Fibroblast of gingiva (primary cell): ENCODE measurements at regions not wholly inside any gene's neighbourhood (a gene's known extent, or its start where the extent isn't known, plus 50 kb on each side); places are given as distances from the start of the nearest gene placed in this dataset.
"Not testable (repeated sequence)": the region's sequence is repeated elsewhere in the genome, so short reads cannot be mapped to it uniquely, and the experiment has no call there.

Experiments
- DNase-seq: peaks from one replicate; pipeline ENCODE4 v3.0.0-alpha.2; 2011; ENCODE audit warnings: low read depth

DNA sequence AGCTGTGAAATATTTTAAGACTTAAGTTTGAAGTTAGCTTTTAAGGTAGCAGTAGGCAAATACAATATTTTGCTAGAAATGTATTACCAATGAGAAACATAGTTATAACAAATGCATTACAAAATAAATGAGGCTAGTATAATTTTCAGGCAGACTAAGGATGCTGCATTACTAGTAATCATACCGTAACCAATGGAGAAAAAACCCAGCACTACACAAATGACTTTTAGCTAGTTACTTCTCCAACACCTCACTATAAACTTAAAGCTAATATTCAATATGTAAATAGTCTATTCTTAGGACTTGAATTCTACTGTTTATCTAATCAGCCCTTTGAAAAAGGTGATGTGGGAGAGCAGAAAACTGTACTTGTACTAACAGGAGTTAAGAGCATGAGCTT is 285.3 kb upstream of the KLF14 start:
- DNase-seq, result no peak

GRCh38 chr7:131020759-131021261 is 286.8 kb upstream of the KLF14 start:
- no peak for DNase-seq

DNA sequence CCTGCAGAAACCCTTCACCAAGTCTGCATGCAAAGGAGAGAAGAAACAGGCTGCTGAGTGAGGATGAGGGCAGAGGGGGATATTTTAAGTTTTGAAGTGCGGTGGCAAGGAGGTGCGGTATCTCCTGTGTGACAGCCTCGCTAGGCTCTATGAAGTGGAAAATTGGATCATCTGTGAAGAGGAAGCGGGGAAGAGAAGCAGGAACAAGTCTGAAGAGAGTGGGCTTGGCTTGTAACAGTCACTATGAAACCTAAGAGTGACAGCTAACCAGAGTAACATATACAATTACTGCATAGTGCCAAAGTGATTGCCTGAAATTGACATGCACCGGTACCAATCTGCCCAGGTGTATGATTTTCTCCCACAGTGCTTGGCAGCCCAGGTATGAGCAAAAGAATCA is 287.5 kb upstream of the KLF14 start:
- DNase-seq, result no peak

DNA sequence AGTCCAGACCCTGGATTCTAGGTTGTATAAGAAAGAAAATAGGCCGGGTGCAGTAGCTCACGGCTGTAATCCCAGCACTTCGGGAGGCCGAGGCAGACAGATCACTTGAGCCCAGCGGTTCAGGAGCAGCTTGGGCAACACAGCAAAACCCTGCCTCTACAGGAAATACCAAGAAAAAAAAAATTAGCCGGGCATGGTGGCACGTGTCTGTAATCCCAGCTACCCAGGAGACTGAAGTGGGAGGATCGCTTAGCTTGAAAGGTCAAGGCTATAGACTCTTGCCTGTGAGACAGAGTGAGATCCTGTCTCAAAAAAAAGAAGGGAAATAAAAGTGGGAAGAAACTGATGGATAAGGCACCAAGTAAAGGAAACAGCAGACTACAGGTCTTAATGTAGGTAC is 287.9 kb upstream of the KLF14 start:
- peak; percentile 45 for DNase-seq

- DNase-seq, result peak; percentile 71
These were observed 292.4 kb upstream of the KLF14 start for GRCh38 chr7:131026297-131027000.

- peak; percentile 98 for DNase-seq
These were observed 293.3 kb upstream of the KLF14 start for GRCh38 chr7:131027287-131027773.

DNA sequence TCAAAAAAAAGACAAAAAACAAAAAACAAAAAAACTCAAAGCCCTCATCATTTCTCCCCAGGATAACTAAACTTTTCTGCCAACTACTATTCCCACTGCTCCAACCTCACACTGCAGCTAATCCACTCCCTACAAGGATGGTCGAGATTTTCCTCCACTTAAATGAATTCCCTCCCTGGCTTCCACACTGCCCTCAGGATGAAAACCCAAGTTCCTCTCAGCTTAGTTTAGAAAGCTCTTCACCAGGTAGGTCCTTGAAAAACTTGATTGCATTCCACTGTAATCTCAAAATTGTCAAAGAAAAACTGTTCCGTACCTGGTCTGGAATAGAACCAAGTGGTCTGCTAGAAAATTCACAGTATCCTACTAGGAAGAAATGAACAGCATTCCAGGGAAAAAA is 294.3 kb upstream of the KLF14 start:
- no peak for DNase-seq

DNA sequence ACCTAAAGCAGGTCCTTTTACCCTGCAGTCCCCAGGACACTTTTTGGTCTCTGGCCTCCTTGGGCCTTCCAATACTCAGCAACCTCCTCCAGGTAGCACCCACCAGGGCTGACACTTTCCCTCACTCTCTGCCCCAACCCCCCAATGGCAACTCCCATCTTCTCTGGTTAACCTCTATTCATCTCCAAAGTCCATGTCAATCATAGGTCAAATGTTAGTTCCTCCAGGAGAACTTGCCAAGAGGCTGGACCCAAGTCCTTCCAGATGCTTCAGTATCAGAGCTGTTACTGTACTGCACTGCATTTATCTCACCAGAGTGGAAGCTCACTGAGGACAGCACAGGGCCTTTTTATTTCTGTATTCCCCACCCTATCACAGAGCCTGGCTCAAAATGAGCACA is 295.0 kb upstream of the KLF14 start:
- DNase-seq, result no peak

DNA sequence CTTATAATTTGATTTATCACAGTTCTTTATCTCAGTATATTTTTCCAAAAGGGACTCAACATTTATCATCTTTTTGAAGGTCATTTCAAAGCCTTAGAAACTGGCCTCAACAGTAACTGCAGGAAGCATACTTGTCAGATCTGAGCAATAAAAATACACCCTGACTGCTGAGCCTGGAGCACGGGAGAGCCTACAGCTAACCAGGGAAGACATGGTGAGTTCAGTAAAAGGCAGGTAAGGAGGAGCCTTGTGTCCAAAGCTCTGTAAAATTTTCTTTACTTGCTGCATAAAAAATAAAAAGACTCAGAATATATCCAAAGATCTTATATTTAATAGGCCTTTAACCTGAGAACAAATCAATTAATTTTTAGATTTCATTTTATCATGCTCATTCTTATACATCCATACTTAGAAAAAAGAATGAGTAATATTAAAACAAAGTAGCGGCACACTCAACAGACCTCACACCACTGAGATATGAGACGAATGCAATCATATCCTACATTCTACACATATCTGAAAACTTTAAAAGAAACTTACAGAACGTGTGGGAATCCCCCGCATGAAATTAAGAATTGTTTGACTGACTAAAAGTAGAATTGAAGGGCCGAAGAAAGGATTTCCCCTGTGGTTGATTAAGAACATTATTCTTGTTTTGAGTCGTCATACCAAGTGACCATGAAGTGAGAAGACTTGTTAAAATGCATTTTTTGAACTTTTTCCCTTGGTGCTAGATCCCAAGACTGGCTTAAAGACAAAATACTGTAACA is 296.4 kb upstream of the MKLN1 start:
- DNase-seq, result no peak

DNA sequence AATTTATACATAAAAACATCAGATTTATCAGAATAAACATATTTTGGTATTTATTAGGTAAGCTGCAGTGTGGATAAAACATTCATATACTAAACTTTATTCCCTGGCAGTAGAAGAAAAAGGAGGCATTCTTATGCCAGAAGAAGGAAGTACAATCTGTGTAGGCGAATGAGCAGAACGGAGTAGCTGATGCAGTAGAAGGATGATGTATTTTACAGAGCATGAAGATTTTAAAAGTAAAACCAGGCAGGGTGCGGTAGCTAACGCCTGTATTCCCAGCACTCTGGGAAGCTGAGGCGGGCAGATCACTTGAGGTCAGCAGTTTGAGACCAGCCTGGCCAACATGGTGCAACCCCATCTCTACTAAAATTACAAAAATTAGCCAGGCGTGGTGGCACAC is 294.9 kb upstream of the MKLN1 start:
- no peak for DNase-seq

DNA sequence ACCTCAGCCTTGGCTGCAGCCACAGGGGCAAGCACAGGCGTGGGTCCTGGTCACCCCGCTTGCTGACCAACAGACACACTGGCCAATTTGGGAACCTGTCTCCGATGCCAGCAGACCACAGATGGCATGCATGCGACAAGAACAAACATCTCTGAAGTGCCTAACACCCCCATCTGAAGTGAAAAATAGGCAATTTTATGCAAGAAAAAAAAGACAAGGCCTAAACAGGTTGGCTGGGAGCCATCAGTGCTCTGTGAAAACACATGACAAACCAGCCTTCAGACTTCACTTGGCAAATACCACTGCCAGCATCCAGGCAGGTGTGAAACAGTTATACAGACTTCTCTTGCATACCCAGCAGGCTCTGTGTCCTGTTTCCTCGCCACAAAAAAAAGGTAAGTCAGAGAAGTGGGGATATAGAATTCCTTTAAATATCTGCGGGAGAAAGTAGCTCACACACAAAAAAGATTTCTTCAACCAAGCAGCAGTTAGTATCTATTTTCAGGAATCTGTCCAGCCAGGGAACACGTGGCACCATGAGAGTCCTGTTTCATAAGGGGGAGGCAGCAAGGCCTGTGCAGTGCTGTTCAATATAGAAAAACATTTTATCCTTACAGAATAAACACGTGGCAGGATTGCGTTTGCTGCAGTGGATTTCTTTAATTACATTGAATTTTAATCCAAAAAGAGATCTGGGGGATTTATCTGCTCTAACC is 293.4 kb upstream of the MKLN1 start:
- DNase-seq, result peak; percentile 38

- no peak for DNase-seq
These were observed 292.4 kb upstream of the MKLN1 start for GRCh38 chr7:131035088-131035770.

- no peak for DNase-seq
These were observed 289.5 kb upstream of the MKLN1 start for GRCh38 chr7:131038153-131038552.

GRCh38 chr7:131039355-131039762 is 288.3 kb upstream of the MKLN1 start:
- peak; percentile 34 for DNase-seq

DNA sequence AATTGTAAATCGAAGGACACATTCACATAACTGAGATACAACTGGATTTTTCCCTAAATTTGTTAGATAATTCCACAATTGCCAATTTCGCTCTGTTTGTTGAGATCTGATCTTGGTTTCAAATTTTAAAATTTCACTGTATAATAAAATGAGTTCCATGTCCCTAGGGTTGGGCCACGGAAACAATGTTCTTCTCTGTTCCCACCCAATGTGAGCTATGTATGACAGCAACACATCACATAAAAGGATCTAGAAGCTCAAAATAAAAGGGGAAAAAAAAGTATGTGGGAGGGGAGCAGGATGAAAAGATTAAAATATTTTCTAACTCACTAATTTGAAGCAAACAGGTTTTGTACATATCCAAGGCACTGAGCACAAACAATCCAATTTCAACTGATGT is 287.8 kb upstream of the MKLN1 start:
- no peak for DNase-seq

DNA sequence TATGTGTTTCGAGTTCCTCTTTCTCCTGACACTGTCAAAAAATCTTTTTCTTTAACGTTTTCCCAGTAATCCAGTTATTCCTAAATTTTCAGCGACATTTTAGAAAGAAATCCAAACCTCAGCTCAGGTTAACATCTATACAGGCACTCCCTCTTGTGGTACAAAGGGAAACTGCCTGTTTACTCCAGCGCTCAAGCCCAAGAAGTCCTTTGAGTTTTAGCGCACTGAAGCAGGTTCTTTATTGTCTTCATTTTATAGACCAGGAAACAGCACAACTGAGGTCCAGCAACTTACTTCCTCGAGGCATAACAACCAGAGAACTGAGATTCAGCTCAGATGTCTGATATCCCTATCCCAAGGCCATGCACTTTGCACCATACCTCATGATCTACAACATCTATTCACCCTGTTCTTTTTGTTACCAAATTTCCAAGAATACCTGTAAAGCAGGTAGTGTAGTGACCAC is 287.2 kb upstream of the MKLN1 start:
- DNase-seq, result peak; percentile 59

DNA sequence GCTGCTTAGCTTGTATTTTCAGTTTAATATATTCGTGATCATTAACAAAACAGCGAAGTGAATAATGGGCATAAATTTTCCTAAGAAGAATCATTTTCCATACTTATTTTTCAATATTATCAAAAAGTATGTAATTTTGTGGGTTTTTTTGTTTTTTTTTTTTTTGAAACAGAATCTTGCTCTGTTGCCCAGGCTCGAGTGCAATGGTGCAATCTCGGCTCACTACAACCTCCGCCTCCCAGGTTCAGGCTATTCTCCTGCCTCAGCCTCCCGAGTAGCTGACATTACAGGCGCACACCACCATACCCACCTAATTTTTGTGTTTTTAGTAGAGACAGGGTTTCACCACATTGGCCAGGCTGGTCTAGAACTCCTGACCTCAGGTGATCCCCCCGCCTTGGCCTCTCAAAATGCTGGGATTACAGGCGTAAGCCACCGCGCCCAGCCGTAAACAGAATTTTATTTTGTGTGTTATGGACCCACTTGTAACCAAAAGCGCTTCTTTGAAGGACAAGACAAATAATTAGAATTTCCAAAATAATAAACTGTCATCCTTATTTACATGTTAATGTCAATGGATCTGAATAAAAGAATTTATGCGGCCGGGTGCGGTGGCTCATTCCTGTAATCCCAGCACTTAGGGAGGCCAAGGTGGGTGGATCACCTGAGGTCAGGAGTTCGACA is 286.5 kb upstream of the MKLN1 start:
- not testable (repeated sequence) for DNase-seq

GRCh38 chr7:131042269-131043160 is 285.2 kb upstream of the MKLN1 start:
- no peak for DNase-seq

DNA sequence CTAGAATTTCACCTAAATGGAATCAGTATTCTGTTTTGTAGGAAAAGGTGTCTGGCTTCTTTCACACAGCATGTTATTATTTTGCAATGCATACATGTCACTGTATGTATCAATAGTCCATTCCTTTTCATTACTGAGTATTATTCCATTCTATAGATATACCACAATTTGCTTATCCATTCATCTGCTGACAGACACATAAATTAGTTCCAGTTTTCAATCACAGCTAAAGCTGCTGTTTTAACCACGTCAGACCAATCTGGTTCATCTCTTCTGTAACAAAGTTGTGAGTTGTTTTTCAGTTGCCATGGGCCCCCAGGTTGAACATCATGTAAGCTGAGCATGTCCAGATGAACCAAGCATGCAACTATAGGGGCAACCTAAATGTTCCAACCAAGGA is 282.1 kb upstream of the MKLN1 start:
- no peak for DNase-seq

DNA sequence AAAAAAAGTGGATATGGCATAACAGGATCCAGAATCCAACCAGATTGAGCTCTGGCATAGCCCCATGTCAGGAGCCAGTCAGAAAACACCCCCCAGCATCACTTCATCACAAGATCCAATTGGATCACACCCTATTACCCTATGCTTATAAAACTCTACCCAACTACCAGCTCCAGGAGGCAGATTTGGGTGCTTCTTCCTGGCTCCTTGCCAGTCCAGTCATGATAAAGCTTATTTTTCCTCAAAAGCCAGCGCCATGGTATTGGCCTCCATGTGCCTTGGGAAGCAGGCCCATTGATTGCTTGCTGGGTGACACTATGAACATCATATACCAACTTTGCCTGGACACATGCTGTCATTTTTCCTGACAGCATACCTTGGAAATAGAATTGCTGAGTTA is 281.4 kb upstream of the MKLN1 start:
- no peak for DNase-seq
